ENCODE measurements at regions not wholly inside any gene's neighbourhood (a gene's known extent, or its start where the extent isn't known, plus 50 kb on each side); places are given as distances from the start of the nearest gene placed in this dataset.
A peak's percentile ranks its signal among the peaks of the same experiment; 100 is the strongest.

GRCh38 chrX:22430701-22431100 lies 158.0 kb downstream of the CBLL2 start:
- H3K4me3 ChIP-seq (ENCODE audit: control insufficient read depth, low read depth, low read length): no peak overlapping the region
- DNase-seq (ENCODE audit: low read depth): peak; percentile 45
- TF ChIP-seq CTCF (conservative IDR thresholded peaks at IDR 0.05; ENCODE audit: control insufficient read depth, insufficient read depth, low read depth, low read length): no peak

- no peak overlapping the region for H3K4me3 ChIP-seq (ENCODE audit: control insufficient read depth, low read depth, low read length)
- no peak for DNase-seq (ENCODE audit: low read depth)
- TF ChIP-seq CTCF (conservative IDR thresholded peaks at IDR 0.05; ENCODE audit: control insufficient read depth, insufficient read depth, low read depth, low read length): no peak
These were observed 160.8 kb downstream of the CBLL2 start for GRCh38 chrX:22433292-22434070.

- DNase-seq (ENCODE audit: low read depth): no peak
- H3K4me3 ChIP-seq (ENCODE audit: control insufficient read depth, low read depth, low read length): no peak overlapping the region
- TF ChIP-seq CTCF (conservative IDR thresholded peaks at IDR 0.05; ENCODE audit: control insufficient read depth, insufficient read depth, low read depth, low read length): no peak
These were observed 173.2 kb downstream of the CBLL2 start for GRCh38 chrX:22445880-22446279.

GRCh38 chrX:22462959-22463358 lies 190.2 kb downstream of the CBLL2 start:
- H3K4me3 ChIP-seq (ENCODE audit: control insufficient read depth, low read depth, low read length): no peak overlapping the region
- no peak for TF ChIP-seq CTCF (conservative IDR thresholded peaks at IDR 0.05; ENCODE audit: control insufficient read depth, insufficient read depth, low read depth, low read length)
- no peak for DNase-seq (ENCODE audit: low read depth)

GRCh38 chrX:22467571-22467970 lies 194.9 kb downstream of the CBLL2 start:
- DNase-seq (ENCODE audit: low read depth): no peak
- no peak overlapping the region for H3K4me3 ChIP-seq (ENCODE audit: control insufficient read depth, low read depth, low read length)
- no peak for TF ChIP-seq CTCF (conservative IDR thresholded peaks at IDR 0.05; ENCODE audit: control insufficient read depth, insufficient read depth, low read depth, low read length)

- no peak overlapping the region for H3K4me3 ChIP-seq (ENCODE audit: control insufficient read depth, low read depth, low read length)
- TF ChIP-seq CTCF (conservative IDR thresholded peaks at IDR 0.05; ENCODE audit: control insufficient read depth, insufficient read depth, low read depth, low read length): no peak
- no peak for DNase-seq (ENCODE audit: low read depth)
These were observed 208.7 kb downstream of the CBLL2 start for GRCh38 chrX:22481436-22481835.
